ENCODE measurements at regions not wholly inside any gene's neighbourhood (a gene's known extent, or its start where the extent isn't known, plus 50 kb on each side); places are given as distances from the start of the nearest gene placed in this dataset.
"Not testable (repeated sequence)": the region's sequence is repeated elsewhere in the genome, so short reads cannot be mapped to it uniquely, and the experiment has no call there.

- DNase-seq = no peak
Measured at GRCh38 chr1:94668528-94668927, 127.0 kb upstream of the F3 start.

- DNase-seq = no peak
Measured at GRCh38 chr1:94667818-94668217, 126.3 kb upstream of the F3 start.

- DNase-seq = no peak
Measured at GRCh38 chr1:94666797-94667196, 125.2 kb upstream of the F3 start.

- DNase-seq = no peak
Measured at GRCh38 chr1:94661431-94661932, 119.9 kb upstream of the F3 start.

GRCh38 chr1:94660994-94661393 lies 119.4 kb upstream of the F3 start:
- no peak for DNase-seq

GRCh38 chr1:94660258-94660657 lies 118.7 kb upstream of the F3 start:
- no peak for DNase-seq

- not testable (repeated sequence) for DNase-seq
Measured at GRCh38 chr1:94659202-94659601, 117.6 kb upstream of the F3 start.

GRCh38 chr1:94658221-94658620 lies 116.7 kb upstream of the F3 start:
- DNase-seq = no peak

GRCh38 chr1:94657776-94658175 lies 116.2 kb upstream of the F3 start:
- not testable (repeated sequence) for DNase-seq

GRCh38 chr1:94656967-94657366 lies 115.4 kb upstream of the F3 start:
- DNase-seq = no peak

- no peak for DNase-seq
Measured at GRCh38 chr1:94654919-94655318, 113.4 kb upstream of the F3 start.

- DNase-seq = no peak
Measured at GRCh38 chr1:94654459-94654858, 112.9 kb upstream of the F3 start.

GRCh38 chr1:94654031-94654430 lies 112.5 kb upstream of the F3 start:
- DNase-seq = no peak

- DNase-seq = no peak
Measured at GRCh38 chr1:94653454-94653853, 111.9 kb upstream of the F3 start.

GRCh38 chr1:94651076-94651475 lies 109.5 kb upstream of the F3 start:
- DNase-seq = peak; percentile 71 to 75

- DNase-seq = no peak
Measured at GRCh38 chr1:94650301-94650700, 108.7 kb upstream of the F3 start.

- DNase-seq = no peak
Measured at GRCh38 chr1:94648225-94649007, 106.9 kb upstream of the F3 start.

GRCh38 chr1:94646786-94647555 lies 105.4 kb upstream of the F3 start:
- no peak for DNase-seq

GRCh38 chr1:94646141-94646643 lies 104.6 kb upstream of the F3 start:
- no peak for DNase-seq

GRCh38 chr1:94644352-94644751 lies 102.8 kb upstream of the F3 start:
- DNase-seq = no peak

- no peak for DNase-seq
Measured at GRCh38 chr1:94643819-94644218, 102.3 kb upstream of the F3 start.

GRCh38 chr1:94642617-94643321 lies 101.2 kb upstream of the F3 start:
- DNase-seq = no peak

- no peak for DNase-seq
Measured at GRCh38 chr1:94641990-94642389, 100.4 kb upstream of the F3 start.

Data from inflammatory macrophage treated with lipopolysaccharide for 1 hour (primary cell).